A673 (cell line): ENCODE measurements at regions not wholly inside any gene's neighbourhood (a gene's known extent, or its start where the extent isn't known, plus 50 kb on each side); places are given as distances from the start of the nearest gene placed in this dataset.

ENCODE experiments used
- CTCF ChIP-seq: fragments of 300-800, 200-600 bp; sonication (generic); conservative IDR thresholded peaks from 2 replicates; pipeline ENCODE4 v1.5.1; 2017; ENCODE audit warnings: low read depth, mild to moderate bottlenecking, antibody characterized with exemption, low read length, moderate library complexity, mixed read lengths
- EZH2 ChIP-seq: fragments of 200-600 bp; sonication (generic); IDR thresholded peaks from 2 replicates; pipeline ENCODE4 v1.6.1; 2017; ENCODE audit warnings: borderline replicate concordance, low read depth, mild to moderate bottlenecking, mixed read lengths, antibody characterized with exemption, low read length; ENCODE audit not compliant: poor library complexity, severe bottlenecking

DNA sequence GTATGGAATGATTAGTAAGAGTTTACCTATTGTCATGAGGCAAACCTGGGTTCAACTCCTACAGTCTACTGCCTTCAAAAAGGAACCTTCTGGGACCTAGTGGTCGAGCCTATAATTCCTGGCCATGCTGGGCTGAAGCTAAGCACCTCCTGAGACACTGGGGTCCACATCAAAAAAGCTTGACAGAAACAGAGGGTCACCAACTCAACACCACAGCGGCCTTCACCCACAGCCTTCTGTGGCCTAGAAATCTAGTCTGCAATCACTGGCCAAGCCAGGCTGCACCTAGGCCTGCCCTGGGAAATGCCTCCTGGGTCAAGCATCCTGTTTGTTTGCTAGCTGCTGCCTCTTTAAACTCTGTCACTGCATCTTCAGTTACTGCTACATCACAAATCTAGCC, 153.9 kb upstream of the C11orf58 start:
- TF ChIP-seq CTCF (no peak), EZH2 (no peak)
